ENCODE measurements at regions not wholly inside any gene's neighbourhood (a gene's known extent, or its start where the extent isn't known, plus 50 kb on each side); places are given as distances from the start of the nearest gene placed in this dataset.
"Not testable (repeated sequence)": the region's sequence is repeated elsewhere in the genome, so short reads cannot be mapped to it uniquely, and the experiment has no call there.

GRCh38 chr12:124381456-124382296, 86.8 kb downstream of the RFLNA start:
- DNase-seq (ENCODE audit: low read depth), result no peak

DNA sequence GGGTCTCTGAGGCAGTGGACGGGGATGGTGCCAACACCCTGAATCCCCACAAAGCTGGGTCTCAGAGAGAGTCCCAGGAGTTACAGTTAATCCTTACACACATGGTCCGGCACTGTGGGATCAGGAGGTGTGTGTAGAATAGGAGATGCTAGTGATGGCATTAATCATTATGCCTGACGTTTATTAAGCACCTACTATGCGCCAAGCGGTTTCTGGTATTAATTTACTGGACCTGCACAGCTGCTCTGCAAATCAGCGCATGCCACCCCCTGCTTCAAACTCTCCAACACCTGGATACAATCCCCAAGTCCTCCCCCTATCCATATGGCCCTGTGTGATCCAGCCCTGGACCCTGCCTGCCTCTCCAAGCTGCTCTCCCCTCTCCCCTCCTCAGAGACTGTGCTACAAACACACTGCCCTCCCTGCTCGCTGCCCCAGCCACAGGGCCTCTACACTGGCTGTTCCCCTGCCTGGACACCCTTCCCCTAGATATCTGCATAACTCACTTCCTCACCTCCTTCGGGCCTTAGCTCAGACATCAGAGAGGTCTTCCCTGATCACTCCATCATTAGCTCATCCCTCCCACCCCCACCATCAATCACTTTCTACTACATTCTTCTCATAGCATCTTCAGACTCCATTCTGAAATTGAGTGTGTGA, 86.0 kb downstream of the RFLNA start:
- no peak for DNase-seq (ENCODE audit: low read depth)

DNA sequence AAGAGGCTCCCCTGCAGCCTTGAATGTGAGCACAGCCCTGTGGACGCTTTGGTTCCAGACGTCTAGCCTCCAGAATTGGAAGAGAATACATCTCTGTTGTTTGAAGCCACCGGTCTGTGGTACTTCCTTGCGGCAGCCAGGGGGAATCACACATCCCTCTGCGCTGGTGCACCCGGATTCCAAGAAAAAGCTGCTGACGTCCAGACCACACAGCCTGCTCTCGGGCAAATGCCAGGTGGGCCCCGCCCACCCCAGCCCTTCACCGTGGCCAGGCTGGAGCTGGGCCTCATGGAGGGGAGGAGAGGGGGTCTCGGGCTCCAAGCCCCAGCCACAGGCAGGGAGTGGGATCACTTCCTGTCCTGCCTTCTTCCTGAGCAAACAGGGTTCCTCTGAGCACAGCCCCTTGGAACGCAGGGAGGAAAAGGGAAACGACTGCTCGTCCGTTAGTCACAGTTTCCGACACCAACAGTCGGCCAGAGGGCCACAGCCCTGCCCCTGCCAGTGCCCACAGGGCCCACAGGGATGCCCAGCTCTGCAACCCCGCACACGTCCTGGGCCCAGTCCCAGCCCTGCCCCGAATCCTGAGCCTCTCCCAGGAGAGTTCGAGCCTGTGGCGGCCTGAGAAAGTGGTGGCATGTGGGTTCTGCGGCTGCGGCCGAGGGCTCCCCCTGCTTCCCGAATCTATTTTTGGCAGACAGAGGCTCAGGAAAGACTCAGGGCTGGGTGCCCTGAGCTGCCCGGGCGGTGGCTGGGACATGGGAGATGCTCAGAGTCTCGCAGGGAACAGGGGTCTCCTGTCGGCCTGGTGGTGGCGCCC, 85.3 kb downstream of the RFLNA start:
- no peak for DNase-seq (ENCODE audit: low read depth)

- no peak for DNase-seq (ENCODE audit: low read depth)
Measured at GRCh38 chr12:124379379-124379937, 84.6 kb downstream of the RFLNA start.

DNA sequence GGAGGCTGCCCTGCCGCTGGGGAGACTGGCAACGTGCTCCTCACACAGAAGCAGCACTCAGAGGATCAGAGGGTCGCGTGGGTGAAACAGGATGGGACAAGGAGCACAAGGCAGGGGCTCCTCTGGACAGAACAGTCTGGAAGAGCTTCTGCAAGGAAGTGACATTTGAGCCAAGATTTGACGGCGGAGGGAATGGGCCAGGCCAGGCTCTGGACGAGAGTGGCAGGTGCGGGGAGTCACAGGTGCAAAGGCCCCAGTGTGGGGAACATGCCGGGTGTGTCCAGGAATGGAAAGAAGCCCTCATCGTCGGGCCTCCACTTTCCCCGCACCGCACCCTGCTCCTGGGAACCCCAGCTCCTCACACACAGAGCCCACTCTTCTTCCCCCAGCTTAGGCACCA, 84.0 kb downstream of the RFLNA start:
- DNase-seq (ENCODE audit: low read depth), result no peak

- DNase-seq (ENCODE audit: low read depth), result no peak
Measured at GRCh38 chr12:124377981-124378509, 83.2 kb downstream of the RFLNA start.

- no peak for DNase-seq (ENCODE audit: low read depth)
Measured at GRCh38 chr12:124376435-124376834, 81.5 kb downstream of the RFLNA start.

DNA sequence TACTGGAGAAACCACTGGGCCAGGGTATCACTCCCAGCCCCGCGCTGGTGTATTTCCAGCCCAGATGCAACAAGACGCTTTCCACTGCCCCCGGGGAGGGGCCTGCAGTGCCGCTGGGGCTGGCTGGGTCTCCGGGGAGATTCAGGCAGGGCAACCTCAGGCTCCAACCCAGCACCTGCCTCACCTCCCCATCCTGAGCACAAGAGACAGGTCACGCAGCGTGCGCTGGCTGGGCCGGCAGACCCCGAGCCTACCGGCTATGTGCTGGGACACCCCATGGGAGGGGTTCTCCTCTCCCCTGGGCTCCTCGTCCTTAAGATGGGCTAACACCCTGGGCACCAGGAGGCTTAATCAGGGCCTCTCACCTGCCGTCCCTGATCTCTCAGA, 80.9 kb downstream of the RFLNA start:
- no peak for DNase-seq (ENCODE audit: low read depth)

DNA sequence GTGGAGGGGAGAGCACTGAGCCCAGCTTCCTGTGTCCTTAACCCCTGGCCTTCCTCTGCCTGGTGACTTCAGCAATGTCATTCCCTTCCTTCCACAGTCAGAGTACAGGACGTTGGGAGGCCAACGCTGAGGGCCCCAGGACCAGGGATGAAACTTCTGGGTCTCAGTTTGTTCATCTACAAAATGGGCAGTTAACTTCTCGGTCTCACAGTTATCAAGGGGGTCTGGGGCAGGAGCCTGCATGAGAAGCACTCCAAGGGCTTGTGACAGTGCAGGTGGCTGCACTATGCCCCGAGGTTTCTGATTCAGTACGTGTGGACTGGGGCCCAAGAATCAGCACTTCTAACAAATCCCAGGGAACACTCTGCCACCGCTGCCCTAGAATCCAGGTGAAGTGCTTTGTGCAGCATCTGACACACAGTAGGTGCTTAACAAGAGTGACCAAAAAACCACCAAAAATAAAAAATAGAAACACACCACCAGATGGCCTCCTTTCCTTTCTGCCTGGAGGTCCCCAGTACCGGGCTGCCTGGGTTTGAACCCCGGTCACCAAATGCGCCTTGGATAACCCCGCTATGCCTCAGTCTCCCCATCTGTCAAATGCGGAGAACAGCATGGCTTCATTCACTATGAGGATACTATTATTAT, 80.4 kb downstream of the RFLNA start:
- no peak for DNase-seq (ENCODE audit: low read depth)

GRCh38 chr12:124374567-124374966, 79.7 kb downstream of the RFLNA start:
- DNase-seq (ENCODE audit: low read depth), result no peak

DNA sequence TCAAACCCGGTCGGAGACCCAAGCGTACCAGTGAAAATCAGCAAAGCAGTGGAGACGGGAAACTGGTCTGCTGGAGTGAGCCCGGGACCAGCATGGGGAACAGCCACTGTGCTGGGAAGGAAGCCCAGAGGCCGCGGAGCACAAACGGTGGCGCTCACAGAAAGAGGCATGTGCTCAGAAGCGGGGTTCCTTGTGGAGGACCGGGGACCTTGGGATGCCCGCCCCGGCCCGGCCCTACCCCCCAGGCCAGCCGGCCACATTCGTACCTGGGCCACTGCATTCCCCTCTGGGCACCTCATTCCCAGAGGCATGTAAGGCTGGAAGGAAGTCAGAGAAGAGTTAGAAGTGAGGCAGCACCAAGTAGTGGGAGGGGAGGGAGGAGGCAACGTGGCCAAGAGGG, 79.3 kb downstream of the RFLNA start:
- no peak for DNase-seq (ENCODE audit: low read depth)

GRCh38 chr12:124373701-124374100, 78.8 kb downstream of the RFLNA start:
- not testable (repeated sequence) for DNase-seq (ENCODE audit: low read depth)

DNA sequence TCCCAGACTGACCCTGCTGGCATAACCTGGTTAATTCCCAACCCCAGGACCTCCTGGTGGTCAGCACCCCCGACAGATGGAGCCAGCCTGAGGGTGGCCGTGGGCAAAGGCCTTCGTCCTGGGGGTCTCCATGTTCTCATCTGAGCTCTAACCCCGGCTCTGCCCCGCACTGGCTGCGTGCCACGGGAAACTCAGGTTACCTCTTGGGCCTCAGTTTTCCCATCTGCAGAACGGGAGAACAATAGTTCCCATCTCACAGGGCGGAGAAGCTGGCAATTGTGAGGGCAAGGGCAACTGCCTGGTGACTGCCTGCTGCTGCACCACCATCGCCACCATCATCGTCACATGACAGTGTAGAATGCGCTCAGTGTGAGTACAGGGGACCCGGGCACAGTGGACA, 77.9 kb downstream of the RFLNA start:
- no peak for DNase-seq (ENCODE audit: low read depth)

DNA sequence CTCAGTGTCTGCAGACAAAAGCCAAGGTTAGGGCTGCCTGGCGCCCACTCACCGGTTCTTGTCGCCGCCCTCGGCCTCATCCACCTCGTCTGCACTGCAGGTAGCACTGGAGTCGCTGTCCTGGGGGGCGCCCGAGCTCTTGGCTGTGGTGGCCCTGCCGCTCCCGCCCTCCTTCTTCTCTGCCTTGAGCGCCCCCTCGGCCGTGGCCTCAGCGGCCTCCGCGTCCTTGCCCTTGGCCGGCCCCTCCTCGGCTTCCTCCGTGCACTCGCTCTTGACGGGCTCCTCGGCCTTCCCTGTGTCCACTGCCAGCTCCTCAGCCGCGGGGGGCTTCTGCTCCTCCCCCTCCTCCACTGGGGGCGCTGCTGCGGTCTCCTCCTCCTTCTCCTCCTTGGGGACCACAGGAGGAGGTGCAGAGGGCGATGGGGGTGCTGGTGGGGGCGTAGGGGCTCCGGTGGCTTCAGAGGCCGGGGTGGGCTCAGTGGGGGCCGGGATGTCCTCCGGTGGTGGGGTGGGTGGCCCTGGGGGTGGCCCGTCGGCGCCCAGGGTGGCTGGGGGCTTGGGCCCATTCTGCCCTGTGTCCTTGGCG, 77.2 kb downstream of the RFLNA start:
- no peak for DNase-seq (ENCODE audit: low read depth)

DNA sequence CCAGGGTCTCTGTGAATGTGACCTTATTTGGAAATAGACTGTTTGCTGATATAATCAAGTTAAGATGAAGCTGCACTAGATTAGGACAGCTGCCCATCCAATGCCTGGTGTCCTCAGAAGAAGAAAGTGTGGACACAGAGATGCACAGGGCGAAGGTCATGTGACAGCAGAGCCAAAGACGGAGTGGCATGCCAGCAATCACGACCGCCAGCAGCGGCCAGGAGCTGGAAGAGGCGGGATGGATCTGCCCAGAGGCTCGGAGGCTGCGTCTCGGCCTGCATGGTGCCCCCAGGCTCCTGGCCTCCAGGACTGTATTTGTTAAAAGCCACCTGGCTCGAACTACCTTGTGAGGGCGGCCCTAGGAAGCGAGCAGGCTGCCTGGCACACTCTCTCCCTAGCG, 76.5 kb downstream of the RFLNA start:
- DNase-seq (ENCODE audit: low read depth), result no peak

- no peak for DNase-seq (ENCODE audit: low read depth)
Measured at GRCh38 chr12:124370851-124371250, 76.0 kb downstream of the RFLNA start.

- DNase-seq (ENCODE audit: low read depth), result no peak
Measured at GRCh38 chr12:124370384-124370783, 75.5 kb downstream of the RFLNA start.

- no peak for DNase-seq (ENCODE audit: low read depth)
Measured at GRCh38 chr12:124369827-124370378, 75.0 kb downstream of the RFLNA start.

DNA sequence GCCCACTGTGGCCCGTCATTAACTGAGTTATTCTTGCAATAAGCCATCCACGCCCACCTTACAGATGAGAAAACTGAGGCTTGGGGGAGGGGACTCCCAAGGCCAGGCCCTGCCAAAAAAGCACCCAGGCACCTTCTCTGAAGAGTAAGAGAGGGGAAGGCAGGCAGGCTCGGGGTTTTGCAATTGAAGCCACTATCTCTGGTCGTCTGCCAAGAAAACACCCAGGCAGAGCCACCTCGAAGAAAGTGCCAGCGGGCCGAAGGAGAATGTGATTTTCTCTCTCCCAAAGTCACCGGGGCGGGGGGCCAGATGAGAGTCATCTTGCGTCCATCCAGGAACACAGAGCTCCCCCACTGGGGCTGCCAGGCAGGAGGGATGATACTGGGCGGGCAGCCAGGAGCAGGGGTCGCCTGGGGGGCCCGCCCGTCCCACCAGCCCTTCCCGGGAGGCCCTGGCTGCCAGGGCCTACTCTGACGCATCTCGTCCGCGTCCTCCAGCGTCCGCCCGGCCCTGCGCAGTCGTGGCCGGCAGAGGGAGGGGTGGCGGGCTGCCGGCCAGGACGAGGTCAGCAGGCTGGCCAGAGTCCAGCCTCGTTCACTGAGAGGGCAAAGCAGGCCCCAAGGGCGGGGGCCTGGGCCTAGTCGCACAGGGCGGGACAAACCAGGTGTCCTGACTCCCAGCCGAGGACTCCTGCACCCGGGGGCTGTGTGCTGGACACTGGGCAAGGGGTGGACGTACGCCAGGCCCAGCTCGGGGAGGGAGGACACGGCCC, 74.3 kb downstream of the RFLNA start:
- DNase-seq (ENCODE audit: low read depth), result no peak

- no peak for DNase-seq (ENCODE audit: low read depth)
Measured at GRCh38 chr12:124368421-124369032, 73.6 kb downstream of the RFLNA start.
